Memory B cell (primary cell): ENCODE measurements at regions not wholly inside any gene's neighbourhood (a gene's known extent, or its start where the extent isn't known, plus 50 kb on each side); places are given as distances from the start of the nearest gene placed in this dataset.

Experiments used
- ATAC-seq: fragments of 150-1000 bp; cut with Tn5 transposase; 2 replicates; pipeline ENCODE4 v1.10.0; 2021; ENCODE audit warnings: low read depth, mild to moderate bottlenecking, moderate library complexity
- DNase-seq, 2 donors: peaks; one replicate each; pipeline ENCODE4 v3.0.0; 2022; ENCODE audit warnings: low spot score in 2 of 2
- H3K27ac Mint-ChIP-seq: one replicate; pipeline ENCODE4 v1.8.0; 2022; ENCODE audit warnings: mild to moderate bottlenecking, moderate library complexity, mixed read lengths
- H3K27me3 Mint-ChIP-seq: one replicate; pipeline ENCODE4 v1.8.0; 2022; ENCODE audit warnings: mixed read lengths
- H3K36me3 Mint-ChIP-seq: one replicate; pipeline ENCODE4 v1.8.0; 2022; ENCODE audit warnings: mild to moderate bottlenecking, mixed read lengths
- H3K4me1 Mint-ChIP-seq: one replicate; pipeline ENCODE4 v1.8.0; 2022; ENCODE audit warnings: mixed read lengths
- H3K4me3 Mint-ChIP-seq: one replicate; pipeline ENCODE4 v1.8.0; 2022; ENCODE audit warnings: mild to moderate bottlenecking, moderate library complexity, mixed read lengths
- H3K9me3 Mint-ChIP-seq: one replicate; pipeline ENCODE4 v1.8.0; 2022; ENCODE audit warnings: mixed read lengths

DNA sequence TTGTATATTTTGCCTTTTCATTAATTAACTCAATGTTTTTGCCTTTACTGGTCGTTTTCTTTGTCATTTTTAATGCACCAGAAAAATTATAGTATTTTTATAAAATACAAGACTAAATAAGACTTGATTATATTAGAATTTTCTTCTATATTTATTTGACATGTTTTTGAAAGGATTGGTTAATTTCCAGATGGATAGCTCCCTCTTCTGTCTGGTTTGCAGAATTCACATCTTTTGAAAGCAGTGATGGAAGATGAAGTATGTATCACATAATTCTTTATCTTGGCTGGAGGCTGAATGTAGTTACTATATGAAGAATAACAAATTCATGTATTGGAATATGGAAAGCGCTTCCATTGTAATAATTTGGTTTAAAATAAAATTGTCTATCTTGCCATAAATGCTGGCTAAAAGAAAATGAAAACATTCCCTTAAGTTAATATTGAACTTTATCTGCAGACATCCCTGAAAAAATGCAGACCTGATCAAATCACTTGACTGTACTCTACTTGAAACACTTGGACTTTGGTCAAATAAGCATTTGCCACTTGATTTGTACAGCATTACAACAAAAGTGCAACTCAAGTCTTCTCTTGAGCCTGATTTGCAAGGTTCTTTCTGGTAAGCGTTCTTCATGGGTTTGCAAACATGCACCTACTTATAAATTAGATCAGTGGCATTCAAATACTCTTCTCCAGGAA lies 86.3 kb upstream of the EFEMP1 start:
- DNase-seq (no peak), ATAC-seq (no peak)
- Mint-ChIP-seq H3K27me3 (peaks cover 2% of the 10 kb centered on the region), H3K36me3 (no peaks in the 10 kb centered on the region), H3K4me3 (no peak overlapping the region), H3K4me1 (no peaks in the 10 kb centered on the region), H3K9me3 (no peaks in the 10 kb centered on the region), H3K27ac (no peak overlapping the region)

DNA sequence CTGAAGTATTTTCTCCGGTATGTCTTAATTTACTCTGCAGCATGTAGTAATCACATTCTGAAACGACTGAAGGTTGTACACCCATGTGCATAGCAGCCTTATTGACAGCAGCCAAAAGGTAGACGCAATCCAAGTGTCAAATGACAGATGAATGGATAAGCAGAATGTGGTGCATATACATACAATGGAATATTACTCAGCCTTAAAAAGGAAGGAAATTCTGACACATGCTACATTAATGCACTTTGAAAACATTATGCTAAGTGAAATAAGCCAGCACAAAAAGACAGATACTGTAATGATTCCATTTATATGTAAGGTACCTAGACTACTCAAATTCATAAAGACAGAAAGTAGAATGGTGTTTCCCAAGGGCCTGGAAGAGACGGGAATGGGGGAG lies 88.0 kb upstream of the EFEMP1 start:
- DNase-seq (no peak), ATAC-seq (no peak)
- peaks cover 7% of the 10 kb centered on the region for H3K4me1 Mint-ChIP-seq
- no peak overlapping the region for H3K27ac Mint-ChIP-seq
- H3K27me3 Mint-ChIP-seq = peaks cover 2% of the 10 kb centered on the region
- no peak overlapping the region for H3K4me3 Mint-ChIP-seq
- H3K9me3 Mint-ChIP-seq = no peaks in the 10 kb centered on the region
- no peaks in the 10 kb centered on the region for H3K36me3 Mint-ChIP-seq

DNA sequence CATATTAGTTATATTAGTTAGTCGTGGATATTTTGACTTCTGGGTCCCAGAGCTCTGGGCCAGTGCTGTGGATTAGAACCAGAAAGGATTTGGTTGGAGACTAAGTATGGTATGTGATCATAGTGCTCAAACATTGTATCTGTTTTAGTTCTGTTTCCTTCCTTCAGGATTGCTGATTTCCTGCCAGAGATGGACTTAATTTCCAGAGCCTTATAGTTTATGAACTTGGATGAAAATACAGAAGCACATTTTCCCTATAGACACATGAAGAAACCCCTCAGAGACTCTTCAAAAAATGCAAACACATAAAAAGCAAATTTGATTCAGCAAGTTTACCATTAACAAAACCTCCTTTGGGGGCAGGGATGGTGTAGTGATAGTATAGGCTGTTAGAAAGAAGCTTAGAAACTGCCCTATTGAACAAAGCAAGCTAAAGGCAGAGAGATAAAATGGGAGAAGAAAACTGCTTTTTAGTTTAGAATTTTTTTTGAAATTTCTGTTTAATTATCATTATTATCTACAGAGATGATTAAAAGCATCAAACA lies 88.7 kb upstream of the EFEMP1 start:
- Mint-ChIP-seq H3K27ac (no peak overlapping the region), H3K27me3 (peaks cover 2% of the 10 kb centered on the region), H3K9me3 (no peaks in the 10 kb centered on the region), H3K36me3 (no peaks in the 10 kb centered on the region), H3K4me3 (no peak overlapping the region), H3K4me1 (peaks cover 7% of the 10 kb centered on the region)
- DNase-seq (no peak), ATAC-seq (no peak)

DNA sequence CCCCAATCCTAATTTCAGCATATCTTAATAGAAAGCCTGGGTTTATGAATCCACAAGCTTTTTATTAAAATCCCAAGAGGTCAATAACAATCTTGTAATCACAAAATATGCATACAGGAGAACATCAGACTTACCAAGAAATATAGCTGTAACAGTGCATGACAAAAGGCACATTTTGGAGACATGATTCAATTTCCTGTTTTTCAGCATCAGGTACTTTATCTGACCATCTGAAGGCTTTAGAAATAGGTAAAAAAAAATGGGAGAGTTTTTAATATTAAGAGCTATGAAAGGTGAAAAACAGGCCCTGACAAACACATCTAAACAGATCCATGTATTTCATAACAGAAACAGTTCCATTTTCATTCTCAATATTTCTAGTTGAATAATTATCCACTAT lies 89.9 kb upstream of the EFEMP1 start:
- no peak for DNase-seq

DNA sequence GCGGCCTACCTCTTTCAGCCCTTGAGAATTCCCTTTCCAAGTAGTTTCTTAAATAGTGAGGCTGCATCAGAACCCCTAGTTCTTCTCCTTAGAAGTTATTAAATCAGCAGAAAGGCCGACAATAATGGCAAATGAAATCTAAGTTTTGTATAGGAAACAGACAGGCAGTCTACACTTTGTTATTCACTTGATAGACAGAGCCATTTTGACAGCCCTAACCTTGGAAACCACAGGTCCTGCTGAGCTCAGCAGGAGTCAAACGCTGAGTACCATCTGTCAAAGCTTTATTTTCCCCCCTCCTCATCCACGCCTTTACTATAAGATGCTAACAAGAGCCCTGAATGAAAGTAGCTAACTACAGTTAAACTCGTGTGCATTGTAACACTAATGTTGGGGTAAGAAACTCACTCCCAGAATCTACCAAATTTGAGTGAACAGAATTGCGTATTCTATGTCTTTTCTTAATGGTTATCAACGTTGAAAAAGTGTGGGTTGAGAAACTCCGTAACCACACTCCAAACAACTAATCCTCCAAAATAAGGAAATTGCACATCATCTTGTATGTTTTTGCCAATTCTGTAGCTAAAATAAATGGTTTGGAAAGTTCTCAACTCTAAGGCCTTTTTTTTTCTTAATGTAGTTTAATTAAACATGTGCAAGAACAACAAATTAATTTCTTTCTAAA lies 90.6 kb upstream of the EFEMP1 start:
- ATAC-seq = no peak
- H3K4me3 Mint-ChIP-seq = no peak overlapping the region
- H3K9me3 Mint-ChIP-seq = no peaks in the 10 kb centered on the region
- H3K36me3 Mint-ChIP-seq = no peaks in the 10 kb centered on the region
- H3K27me3 Mint-ChIP-seq = peaks cover 2% of the 10 kb centered on the region
- H3K27ac Mint-ChIP-seq = no peak overlapping the region
- DNase-seq = no peak
- peaks cover 7% of the 10 kb centered on the region for H3K4me1 Mint-ChIP-seq

More for the DNA sequence above, 89.9 kb upstream of the EFEMP1 start:
- no peaks in the 10 kb centered on the region for H3K9me3 Mint-ChIP-seq
- H3K4me3 Mint-ChIP-seq = no peak overlapping the region
- H3K27ac Mint-ChIP-seq = no peak overlapping the region
- peaks cover 7% of the 10 kb centered on the region for H3K4me1 Mint-ChIP-seq
- no peaks in the 10 kb centered on the region for H3K36me3 Mint-ChIP-seq
- no peak for ATAC-seq
- peaks cover 2% of the 10 kb centered on the region for H3K27me3 Mint-ChIP-seq

DNA sequence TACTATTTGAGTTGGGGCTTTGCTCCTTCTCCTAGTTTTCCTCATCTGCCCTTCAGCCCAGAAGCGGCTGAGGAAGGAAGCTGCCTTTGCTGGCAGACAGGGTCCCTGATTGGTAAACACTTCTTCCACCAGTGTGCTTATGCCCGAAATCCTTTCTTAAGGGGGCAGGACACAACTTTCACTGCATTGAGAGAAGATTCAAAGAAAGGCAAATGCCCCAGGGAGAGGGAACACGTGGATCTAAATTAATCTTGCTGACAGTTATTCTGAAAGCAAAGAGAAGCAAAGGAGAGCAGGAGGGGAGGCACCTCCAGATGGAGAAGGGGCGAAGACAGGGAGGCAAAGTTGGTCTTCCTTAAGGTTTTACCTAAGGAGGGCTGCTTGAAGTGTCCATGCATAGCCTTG lies 92.1 kb upstream of the EFEMP1 start:
- ATAC-seq (no peak), DNase-seq (no peak)
- peaks cover 2% of the 10 kb centered on the region for H3K27me3 Mint-ChIP-seq
- no peaks in the 10 kb centered on the region for H3K36me3 Mint-ChIP-seq
- peak overlapping the region; percentile 6 for H3K4me3 Mint-ChIP-seq
- peaks cover 7% of the 10 kb centered on the region for H3K4me1 Mint-ChIP-seq
- H3K9me3 Mint-ChIP-seq = no peaks in the 10 kb centered on the region
- H3K27ac Mint-ChIP-seq = no peak overlapping the region

DNA sequence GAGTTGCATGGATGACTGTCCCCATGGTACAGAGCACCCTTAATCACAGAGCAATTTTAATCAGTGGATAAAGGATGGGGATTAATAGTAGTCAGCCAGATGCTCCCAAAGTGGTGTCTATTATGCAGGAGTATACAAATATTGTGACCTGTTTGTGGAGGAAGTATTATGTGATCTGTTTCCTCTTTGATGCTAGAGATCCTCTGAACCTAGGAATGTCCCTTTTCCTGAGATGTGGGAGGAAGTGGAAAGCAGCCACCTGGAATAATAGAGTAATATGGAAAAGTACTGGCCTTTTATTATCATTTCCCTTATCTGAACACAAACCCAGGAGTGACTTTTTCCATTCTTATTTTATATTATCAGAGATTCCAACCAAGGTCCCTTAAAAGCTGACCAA lies 94.2 kb upstream of the EFEMP1 start:
- H3K4me3 Mint-ChIP-seq = no peak overlapping the region
- ATAC-seq (no peak), DNase-seq (no peak)
- no peaks in the 10 kb centered on the region for H3K36me3 Mint-ChIP-seq
- no peaks in the 10 kb centered on the region for H3K27me3 Mint-ChIP-seq
- no peak overlapping the region for H3K27ac Mint-ChIP-seq
- no peaks in the 10 kb centered on the region for H3K9me3 Mint-ChIP-seq
- peaks cover 7% of the 10 kb centered on the region for H3K4me1 Mint-ChIP-seq

DNA sequence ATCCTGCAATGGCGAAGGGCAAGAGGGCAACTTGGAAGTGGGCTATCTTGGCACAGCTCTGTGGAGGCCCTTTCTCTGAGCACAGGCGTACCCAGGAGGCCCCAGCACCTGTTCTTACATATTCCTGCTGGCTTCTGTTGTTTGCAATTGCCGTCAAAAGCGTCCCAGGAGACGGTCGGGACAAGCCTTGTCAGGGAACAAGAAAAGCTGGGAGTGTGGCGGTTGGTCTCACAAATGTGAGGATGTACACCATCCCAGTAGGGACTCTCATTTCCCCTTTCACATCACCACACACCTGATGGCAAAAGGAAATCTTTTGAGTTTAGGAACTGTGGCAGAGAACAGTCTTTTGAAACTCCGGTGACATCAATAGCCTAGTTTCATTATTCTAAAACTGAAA lies 94.7 kb upstream of the EFEMP1 start:
- H3K36me3 Mint-ChIP-seq = no peaks in the 10 kb centered on the region
- no peak for ATAC-seq
- peaks cover 7% of the 10 kb centered on the region for H3K4me1 Mint-ChIP-seq
- H3K4me3 Mint-ChIP-seq = no peak overlapping the region
- no peak overlapping the region for H3K27ac Mint-ChIP-seq
- H3K27me3 Mint-ChIP-seq = no peaks in the 10 kb centered on the region
- DNase-seq = no peak
- H3K9me3 Mint-ChIP-seq = no peaks in the 10 kb centered on the region

DNA sequence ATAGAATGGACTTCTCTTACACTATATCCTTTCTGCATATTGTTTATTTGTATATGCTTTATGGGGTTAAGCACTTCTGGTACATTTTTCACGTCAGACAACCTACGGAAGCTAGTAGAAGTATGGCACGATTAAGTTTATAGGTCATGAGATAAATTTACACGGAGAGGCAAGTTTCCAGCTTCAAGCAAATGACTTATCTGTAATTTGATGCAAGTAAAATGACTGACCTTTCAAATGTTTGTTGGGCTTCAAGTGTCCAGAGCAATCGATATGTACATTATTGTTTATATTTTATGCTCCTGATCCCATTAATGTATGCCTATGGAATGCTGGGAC lies 97.5 kb upstream of the EFEMP1 start:
- Mint-ChIP-seq H3K27me3 (no peaks in the 10 kb centered on the region), H3K9me3 (no peaks in the 10 kb centered on the region), H3K27ac (no peak overlapping the region), H3K36me3 (no peaks in the 10 kb centered on the region), H3K4me1 (peaks cover 2% of the 10 kb centered on the region), H3K4me3 (no peak overlapping the region)
- DNase-seq (no peak), ATAC-seq (no peak)

DNA sequence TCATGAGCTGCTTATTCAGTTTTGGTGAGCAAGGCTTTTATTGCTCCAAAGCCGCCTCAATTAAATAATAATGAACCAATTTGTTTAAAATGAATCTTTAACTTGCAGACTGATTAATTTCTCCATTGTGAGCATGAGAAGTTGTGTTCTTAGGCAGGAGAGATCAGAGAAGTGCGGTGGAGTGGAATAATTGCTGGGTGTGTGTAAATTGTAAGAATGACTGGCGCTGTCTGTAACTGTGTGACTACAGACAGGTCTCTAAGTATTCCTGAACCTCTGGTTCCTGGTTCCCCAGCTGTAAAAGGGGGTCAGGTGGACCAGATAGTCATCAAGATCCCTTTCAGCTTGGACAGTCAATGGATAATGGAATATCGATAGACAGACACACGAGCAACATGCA lies 98.0 kb upstream of the EFEMP1 start:
- H3K4me1 Mint-ChIP-seq = no peaks in the 10 kb centered on the region
- H3K36me3 Mint-ChIP-seq = no peaks in the 10 kb centered on the region
- no peaks in the 10 kb centered on the region for H3K27me3 Mint-ChIP-seq
- no peak overlapping the region for H3K27ac Mint-ChIP-seq
- H3K9me3 Mint-ChIP-seq = no peaks in the 10 kb centered on the region
- ATAC-seq (no peak), DNase-seq (no peak)
- H3K4me3 Mint-ChIP-seq = no peak overlapping the region

DNA sequence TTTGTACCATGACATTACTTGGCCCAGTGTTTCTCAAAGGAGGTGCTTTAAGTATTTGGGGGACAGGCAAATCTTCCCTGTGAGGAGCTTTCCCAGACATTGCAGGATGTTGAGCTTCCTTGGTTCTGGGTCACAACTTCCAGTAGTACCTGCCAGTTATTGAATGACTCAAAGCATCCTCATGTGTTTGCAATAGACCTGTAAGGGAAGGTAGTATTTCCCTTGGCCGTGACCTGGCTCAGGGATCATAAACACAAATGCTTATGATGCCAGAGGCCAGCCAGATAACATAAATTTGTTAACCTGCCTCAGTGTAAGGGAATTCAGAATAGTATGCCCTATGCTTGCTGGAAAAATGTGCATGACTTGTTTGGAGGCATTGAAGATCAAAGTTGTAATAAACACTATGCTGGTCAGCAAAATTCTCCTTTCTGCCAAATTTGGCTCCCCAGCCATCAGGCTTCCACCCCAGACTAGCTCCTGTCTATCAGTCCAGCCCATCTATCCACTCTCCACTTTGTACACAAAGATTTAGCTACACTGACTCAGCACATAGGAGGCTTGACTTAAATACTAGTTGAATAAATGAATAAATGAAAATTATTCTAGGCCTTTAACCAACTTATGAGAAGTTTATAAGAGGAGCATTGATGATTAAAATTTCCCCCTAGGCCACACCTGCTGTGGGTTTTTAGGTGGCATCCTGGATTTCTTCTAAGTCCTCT lies 102.0 kb upstream of the EFEMP1 start:
- ATAC-seq = no peak
- Mint-ChIP-seq H3K36me3 (no peaks in the 10 kb centered on the region), H3K27me3 (no peaks in the 10 kb centered on the region), H3K27ac (no peak overlapping the region), H3K9me3 (no peaks in the 10 kb centered on the region), H3K4me1 (no peaks in the 10 kb centered on the region), H3K4me3 (no peak overlapping the region)
- no peak for DNase-seq

DNA sequence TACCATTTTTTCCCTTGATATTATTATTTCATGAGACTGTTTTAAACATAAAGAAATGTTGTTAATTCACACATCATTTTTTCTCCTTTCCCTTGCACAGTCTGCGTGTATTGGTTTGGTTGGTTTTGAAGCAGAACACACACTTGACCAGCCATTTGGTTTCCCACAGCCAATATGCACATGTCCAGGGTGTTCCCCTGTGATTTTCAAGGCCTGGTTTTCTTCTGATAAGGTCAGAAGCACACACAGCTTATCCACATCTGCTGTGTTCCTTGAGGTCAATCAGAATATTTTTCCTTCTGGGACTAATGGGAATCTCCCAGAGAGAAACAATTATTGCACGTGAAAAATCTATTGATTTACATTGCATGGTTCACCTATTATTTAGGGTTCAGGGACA lies 103.2 kb upstream of the EFEMP1 start:
- no peaks in the 10 kb centered on the region for H3K4me1 Mint-ChIP-seq
- DNase-seq (no peak), ATAC-seq (no peak)
- no peaks in the 10 kb centered on the region for H3K36me3 Mint-ChIP-seq
- H3K9me3 Mint-ChIP-seq = no peaks in the 10 kb centered on the region
- H3K4me3 Mint-ChIP-seq = no peak overlapping the region
- H3K27ac Mint-ChIP-seq = no peak overlapping the region
- no peaks in the 10 kb centered on the region for H3K27me3 Mint-ChIP-seq

DNA sequence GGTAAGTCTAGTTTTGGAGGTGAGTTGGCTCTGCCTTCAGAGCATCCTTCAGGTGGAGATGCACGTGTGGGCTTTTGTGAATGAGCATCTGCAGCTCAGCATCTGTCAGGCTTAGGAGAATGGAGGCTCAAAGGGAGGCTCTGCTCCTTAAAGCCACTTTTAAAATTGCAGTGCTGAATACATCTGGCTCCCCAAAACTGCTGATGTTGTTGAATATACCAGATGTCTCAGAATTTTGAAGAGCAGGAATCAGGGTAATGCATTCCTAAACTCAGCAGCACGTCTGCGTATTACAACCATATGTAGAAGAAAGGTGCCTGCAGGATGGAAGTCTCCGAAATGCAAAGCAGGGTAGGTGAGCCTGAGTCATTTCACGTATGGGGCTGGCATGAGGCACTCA lies 106.5 kb upstream of the EFEMP1 start:
- no peaks in the 10 kb centered on the region for H3K36me3 Mint-ChIP-seq
- no peaks in the 10 kb centered on the region for H3K9me3 Mint-ChIP-seq
- DNase-seq = no peak
- H3K27me3 Mint-ChIP-seq = peaks cover 1% of the 10 kb centered on the region
- no peak for ATAC-seq
- H3K4me3 Mint-ChIP-seq = no peak overlapping the region
- H3K4me1 Mint-ChIP-seq = no peaks in the 10 kb centered on the region
- no peak overlapping the region for H3K27ac Mint-ChIP-seq

DNA sequence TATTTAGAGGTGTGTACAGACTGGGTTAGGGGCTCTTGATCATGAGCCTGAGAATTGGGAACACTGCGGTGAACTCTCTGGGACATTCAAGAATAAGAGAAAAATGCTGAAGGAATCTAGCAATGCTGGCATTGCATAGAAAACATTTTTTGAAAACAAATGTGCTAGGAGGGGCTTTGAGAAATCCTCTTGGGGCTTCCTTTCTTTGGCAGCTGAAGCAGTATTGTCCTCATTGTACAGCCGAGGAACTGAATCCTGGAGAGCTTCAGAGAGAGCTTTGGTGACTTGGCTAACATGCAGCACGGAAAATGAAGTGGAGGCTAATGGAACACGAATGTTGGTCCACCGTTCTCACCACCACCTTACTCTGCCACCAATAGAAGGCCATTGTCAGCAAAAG lies 107.3 kb upstream of the EFEMP1 start:
- H3K4me3 Mint-ChIP-seq = no peak overlapping the region

More for the DNA sequence above, 107.3 kb upstream of the EFEMP1 start:
- Mint-ChIP-seq H3K36me3 (no peaks in the 10 kb centered on the region), H3K27ac (no peak overlapping the region), H3K4me1 (no peaks in the 10 kb centered on the region), H3K27me3 (peaks cover 1% of the 10 kb centered on the region), H3K9me3 (no peaks in the 10 kb centered on the region)
- ATAC-seq (no peak), DNase-seq (no peak)
